ENCODE measurements at regions not wholly inside any gene's neighbourhood (a gene's known extent, or its start where the extent isn't known, plus 50 kb on each side); places are given as distances from the start of the nearest gene placed in this dataset.
A peak's percentile ranks its signal among the peaks of the same experiment; 100 is the strongest.
"Not testable (repeated sequence)": the region's sequence is repeated elsewhere in the genome, so short reads cannot be mapped to it uniquely, and the experiment has no call there.

DNA sequence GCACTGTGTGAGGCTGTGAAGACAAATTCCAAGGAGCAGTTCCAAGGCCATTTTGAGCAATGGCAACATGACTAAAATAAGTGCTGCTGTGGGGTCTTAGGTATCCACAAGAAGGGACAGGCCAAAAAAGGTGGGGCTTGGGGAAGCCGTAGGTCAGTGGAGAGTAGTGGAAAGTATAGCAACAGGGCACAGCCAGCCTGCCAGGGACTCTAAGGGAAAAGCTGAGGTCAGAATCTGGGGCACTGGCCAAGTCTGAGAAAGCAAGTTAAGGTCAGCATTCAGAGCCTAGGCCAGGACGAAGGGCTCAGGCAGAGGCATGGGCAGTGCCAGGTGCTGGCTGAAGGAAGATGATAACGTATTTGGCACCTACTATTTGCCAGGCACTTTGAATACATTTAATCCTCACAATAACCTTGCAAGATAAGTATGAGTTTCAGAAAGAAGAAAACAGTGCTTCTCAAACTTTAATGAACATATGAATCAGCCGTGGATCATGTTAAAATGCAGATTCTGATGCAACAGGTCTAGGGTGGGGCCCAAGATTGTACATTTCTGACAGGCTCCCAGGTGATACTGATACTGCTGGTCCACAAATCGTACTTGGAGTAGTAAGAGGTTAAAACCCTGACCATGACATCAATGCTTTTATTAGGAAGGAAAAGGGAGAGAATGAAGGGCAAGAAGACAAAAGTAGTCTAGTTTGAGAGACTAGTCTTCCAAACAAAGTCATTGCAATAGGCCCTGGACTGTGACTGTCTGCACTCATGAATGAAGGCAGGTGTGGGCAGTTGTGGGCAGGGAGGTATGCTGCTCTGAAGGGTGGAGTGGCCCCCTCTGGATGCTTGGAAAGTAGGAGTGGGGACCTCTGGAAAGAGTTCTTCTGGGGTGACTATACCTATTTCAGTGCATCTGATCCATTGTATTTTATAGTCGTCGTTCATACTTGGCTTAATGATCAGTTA is 106.3 kb upstream of the ANKRD28 start:
- DNase-seq = no peak

DNA sequence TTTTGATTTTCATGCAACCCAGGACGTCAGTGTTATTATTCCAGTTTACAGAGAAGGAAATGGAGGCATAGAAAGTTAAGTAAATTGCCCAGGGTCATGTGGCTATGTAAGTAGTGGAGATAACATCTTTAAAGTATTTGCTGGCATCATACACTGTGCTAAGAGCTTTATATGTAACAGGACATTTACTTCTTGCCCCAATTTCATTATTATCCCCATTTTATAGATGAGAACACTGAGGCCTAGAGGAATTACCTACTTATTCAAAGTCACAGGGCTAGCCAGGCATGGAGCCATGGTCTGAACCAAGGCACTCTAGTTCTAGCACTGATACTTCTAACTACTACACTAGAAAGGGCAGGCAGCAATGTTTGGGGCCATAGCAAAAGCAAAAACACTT is 107.3 kb upstream of the ANKRD28 start:
- DNase-seq = no peak

DNA sequence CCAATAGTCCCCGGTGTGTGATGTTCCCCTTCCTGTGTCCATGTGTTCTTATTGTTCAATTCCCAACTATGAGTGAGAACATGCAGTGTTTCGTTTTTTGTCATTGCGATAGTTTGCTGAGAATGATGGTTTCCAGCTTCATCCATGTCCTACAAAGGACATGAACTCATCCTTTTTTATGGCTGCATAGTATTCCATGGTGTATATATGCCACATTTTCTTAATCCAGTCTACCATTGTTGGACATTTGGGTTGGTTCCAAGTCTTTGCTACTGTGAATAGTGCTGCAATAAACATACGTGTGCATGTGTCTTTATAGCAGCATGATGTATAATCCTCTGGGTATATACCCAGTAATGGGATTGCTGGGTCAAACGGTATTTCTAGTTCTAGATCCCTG is 109.6 kb upstream of the ANKRD28 start:
- DNase-seq = not testable (repeated sequence)

DNA sequence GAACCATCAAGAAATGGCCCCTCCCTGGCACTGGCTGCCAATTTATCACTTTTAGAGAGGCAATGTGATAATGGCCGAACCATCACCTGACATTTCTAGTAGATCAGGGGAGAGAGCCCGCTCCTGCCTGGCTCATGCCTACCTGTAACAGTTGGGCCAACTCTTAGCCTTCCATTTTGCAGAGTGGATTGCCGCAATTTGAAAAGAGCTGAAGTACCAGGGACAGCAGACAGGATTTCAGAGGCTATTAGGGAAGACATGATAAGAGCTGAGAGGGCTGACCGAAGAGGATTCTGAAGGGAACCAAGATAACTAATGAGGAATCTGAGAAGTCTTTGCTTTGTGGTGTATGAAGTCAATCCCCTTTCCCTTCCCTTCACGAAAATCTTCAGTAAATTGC is 121.2 kb upstream of the ANKRD28 start:
- no peak for DNase-seq

DNA sequence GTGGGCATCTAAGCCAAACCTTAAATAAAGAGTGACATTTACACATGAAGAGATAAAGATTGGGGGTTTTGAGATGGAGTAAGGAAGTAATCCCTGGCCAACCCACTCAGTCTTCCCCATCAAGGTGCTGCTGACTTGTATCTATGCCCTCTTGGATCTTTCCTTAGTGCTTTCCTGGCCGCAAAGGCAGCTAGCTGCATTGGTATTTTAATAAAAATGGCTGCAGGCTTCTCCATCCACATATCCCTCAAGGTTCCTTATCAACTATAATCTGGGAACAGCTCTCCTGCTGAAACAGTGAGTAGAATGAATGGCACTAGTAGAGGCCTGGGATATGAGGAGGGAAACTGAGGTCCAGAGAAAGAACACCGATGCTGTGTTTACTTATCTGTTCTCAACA is 122.2 kb upstream of the ANKRD28 start:
- DNase-seq = no peak

DNA sequence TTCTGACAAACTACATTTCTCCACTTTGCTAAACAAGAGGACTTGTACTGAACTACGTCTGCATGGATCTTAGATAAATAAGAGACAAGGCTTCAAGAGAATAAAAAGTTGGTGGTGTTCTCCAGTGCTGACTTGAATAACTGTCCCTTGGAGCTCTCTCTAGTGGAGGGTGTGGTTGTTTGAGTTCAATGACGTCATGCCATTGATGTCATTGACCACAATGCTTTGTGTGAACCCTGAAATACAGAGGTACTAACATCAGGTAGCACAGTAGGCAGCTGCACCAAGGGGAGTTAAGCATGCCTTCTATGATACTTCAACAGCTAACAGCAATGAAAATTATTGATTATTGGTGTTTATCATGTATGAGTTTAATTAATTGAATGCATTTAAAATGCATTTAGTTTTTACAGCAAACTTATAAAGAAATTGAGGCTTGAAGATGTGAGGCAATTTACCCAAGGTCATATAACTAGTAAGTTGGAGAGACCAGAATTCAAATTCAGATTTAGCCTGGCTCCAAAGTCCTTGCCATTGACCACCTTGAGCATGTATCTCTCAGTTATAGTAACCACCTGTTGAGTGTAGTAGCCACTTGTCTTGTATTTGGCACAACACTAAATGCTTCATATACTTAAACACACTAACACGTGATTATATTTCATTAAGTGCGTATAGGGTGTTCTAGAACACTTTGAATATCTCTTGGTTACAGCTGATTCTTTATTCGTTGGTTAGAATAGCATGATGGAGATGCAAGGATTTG is 126.0 kb upstream of the ANKRD28 start:
- DNase-seq = peak; percentile 5

DNA sequence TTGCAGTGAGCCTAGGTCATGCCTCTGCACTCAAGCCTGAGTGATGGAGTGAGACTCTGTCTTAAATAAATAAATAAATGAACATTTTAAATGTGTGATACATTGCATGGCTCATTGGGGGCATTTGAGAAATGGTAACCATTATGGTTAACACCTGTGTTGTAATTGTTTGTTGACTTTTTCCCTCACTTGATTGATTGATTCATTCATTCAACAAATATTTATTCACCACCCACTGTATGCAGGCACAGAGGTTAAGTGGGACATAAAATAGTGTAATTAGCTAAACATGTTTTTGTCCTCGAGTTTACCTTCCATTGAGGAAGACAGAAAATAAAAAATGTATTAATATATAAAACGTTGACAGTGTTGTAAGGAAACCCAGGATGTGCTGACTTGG is 127.1 kb upstream of the ANKRD28 start:
- no peak for DNase-seq

DNA sequence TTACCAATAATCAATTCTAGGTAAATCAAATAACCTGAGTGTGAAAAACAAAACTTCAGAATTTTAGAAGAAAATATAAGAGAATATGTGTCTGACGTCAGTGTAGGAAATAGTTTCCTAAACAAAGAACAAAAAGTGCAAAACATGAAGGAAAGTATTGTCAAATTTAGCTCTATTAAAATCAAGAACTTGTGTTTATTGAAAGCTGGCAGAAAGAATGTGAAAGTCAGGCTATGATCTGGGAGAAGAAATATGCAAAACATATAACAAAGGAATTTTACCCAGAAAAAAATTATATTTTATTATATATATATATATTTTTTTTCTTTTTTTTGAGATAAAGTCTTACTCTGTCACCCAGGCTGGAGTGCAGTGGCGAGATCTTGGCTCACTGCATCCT is 129.1 kb upstream of the ANKRD28 start:
- no peak for DNase-seq

DNA sequence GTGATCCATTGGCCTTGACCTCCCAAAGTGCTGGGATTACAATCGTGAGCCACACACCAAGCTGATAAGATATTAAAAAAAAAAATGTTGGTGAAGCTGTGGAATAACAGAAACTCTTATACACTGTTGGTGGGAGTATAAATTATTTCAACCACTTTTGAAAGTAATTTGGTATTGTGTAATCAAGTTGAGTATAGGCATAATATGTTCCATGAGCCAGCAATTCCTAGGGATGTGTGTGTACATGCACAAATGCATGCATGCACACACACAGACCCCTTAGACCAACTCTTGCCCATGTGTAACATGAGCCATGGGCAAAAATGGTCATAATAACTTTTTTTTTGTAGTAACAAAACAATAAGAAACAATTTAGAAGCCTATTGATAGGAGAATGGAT is 130.2 kb upstream of the ANKRD28 start:
- DNase-seq = no peak

DNA sequence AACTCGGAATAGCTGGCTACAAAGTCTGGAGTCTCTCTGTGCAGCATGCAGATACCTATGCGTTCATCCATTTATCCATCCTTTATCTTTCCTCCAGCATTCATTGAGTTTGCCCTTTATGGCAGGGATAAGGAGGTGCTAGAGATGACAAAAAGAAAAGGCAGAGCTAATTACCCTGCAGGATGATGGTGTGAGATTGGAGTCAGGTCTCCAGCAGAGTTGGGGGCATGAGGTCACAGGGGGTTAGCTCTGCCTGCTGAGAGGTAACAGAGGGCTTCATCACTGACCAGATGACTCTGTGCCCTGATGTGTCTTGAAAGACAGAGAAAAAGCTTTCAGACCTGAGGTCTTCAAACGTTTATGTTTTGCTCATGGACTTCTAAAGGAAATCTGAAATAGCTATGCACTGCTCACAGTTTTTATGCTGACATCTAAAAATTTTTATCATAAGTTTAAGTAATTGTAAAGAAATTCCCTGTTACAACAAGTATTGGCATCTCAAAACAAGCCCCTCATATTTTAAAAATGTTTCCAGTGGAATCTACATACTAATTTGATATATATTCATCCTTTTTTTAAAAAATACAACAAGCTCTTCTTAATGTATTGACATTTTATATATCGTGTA is 132.3 kb upstream of the ANKRD28 start:
- no peak for DNase-seq

DNA sequence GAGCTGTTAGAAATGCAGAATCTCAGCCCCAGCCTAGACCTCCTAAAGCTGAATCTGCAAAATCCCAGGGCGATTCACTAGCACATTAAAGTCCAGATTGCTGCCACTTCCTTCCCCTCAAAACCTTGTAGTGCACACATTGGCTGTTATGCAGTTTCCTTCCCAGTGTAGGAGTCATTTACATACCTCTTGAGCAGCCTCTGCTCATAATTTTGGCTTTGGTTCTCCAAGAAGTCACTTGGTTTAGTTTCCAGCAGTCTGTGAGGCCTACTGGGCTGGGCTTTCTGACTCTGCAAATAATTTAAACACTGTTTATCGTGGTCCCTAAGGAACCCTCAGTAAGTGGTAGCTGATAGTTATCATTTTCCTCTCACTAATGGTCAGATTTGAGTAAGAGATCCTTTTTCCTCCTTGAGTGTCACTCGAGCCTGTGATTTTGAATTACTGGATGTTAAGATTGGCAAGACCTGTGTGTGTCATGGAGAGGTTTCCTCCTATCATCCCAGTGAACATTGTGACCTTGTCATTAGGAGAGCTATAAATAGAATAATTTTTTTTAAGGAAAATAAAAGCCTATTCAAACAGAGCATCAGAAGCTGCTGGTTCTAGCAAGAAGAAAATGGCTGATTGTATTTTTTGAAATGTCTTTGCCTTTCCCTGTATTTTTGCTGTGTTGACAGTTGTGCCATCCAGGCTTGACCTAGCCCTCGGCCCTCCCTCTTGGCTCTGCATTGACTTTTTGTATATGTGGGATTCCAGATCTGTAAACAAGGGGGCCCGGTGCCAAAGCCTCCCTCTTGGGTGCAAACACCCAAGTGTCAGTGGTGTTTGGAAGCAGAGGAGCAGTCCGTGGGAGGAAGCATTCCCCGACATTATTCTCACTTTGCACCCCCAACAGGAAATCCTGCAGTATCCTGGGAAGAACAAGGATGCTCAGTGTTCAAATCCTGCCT is 134.8 kb upstream of the ANKRD28 start:
- no peak for DNase-seq

DNA sequence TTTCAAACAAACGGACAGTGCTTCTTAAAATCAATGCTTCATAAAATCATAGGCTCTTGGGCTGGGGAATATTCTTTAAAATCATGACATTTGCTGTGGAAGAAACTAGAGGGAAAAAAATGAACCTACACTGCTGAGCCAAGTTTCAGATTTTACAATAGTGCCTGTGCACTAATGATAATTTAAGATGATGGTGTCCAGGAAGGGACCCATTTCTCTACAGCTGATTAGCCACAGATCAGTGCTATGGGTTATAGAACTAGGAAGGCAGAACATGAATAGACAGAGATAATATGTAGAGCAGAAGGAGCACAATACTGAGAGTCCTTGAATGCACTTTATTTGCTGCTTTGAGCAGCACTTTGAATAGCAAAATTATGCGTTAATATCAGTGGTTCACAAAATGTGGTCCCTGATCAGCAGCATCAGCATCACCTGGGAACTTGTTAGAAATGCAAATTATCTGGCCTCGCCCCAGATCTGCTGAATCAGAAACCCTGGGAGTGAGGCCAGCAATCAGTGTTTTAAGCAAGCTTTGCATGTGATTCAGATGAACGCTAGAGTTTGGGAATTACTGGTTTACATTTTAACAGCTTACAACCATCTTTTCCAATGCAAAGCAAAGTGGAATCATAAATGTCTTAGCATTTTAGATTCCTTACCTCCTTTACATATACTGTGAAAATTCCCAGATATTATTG is 135.8 kb upstream of the ANKRD28 start:
- no peak for DNase-seq

DNA sequence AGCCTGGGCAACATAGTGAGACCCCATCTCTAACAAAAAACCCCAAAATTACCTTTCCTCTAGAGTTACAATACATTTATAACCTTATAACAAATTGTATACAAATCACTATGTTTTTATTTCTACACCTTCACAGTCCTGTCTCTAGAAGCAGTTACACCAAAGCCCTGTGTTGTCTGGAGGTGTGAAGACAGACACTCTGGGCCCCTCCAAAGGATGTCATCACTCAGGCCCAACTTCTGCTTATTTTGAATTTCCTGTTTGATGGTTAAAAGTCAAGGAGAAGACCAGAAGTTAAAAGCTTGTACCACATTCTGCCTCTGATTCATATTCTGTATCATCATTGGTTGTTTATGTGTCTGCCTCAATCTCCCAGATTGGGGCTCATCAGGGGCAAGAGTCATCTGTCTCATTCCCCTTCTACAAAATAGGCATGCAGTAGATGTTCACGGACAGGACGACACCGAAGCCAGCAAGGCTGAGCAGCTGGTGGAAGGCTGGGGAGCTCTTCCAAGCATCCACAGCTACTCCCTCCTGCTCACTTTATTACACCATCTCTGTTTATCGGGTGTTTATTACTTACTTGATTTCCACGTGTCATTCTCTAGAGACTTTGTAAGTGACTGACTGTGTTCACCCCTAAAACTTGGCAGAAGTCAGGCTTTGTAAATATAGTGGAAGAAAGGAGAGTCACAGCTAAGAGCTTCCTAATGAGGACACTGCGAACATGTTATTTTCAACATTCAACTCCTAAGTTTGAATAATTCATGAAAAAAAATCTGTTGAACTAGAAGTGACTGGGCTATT is 136.8 kb upstream of the ANKRD28 start:
- DNase-seq = no peak

DNA sequence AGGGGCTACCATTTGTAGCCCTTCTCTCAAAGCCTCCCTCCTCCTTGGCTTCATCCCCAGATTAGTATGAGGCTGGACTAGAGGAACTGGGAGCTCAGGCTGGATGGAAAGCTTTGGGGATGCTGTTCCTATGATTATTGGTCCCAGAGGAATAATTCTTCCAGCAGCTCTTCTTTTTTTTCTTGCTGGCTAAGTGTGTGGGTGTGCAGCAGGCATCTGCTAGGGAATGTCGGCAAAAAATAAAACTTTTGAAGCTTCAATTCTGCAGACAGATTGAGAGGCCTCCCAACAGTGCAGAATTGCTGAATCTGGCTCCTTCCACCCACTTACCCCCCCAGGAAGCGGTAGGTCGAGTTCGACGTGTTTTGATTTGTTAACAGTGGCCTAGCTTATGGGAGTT is 138.5 kb upstream of the ANKRD28 start:
- no peak for DNase-seq

DNA sequence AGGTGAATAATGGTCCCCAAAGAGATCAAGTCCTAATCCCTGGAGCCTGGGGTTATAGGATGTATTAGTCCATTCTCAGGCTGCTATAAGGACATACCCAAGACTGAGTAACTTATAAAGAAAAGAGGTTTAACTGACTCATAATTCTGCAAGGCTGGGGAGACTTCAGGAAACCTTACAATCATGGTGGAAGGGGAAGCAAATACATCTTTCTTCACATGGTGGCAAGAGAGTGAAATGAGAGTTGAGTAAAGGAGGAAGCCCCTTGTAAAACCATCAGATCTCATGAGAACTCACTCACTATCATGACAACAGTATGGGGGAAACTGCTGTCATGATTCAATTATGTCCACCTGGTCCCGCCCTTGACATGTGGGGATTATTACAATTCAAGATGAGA is 142.9 kb upstream of the ANKRD28 start:
- no peak for DNase-seq

DNA sequence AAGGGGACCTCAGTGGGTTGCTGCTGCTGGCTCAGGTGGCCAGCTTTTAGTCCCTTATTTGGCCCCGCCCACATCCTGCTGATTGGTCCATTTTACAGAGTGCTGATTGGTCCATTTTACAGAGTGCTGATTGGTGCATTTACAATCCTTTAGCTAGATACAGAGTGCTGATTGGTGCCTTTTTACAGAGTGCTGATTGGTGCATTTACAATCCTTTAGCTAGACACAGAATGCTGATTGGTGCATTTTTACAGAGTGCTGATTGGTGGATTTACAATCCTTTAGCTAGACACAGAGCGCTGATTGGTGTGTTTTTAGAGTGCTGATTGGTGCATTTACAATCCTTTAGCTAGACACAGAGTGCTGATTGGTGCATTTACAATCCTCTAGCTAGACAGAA is 143.7 kb upstream of the ANKRD28 start:
- DNase-seq = not testable (repeated sequence)

DNA sequence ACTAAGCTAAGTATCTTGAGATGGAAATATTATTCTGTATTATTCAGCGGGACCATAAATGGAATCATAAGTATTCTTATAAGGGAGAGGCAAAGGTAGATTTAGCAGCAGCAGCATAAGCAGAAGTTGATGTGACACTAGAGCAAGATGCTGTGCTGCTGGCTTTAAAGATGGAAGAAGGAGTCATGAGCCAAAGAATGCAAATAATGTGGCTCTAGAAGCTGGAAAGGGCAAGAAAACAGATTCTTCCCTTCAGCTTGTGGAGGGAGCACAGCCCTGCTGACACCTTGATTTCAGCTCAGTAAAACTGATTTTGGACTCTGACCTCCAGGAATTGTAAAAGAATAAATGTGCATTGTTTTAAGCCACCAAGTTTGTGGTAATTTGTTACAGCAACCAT is 144.2 kb upstream of the ANKRD28 start:
- no peak for DNase-seq

DNA sequence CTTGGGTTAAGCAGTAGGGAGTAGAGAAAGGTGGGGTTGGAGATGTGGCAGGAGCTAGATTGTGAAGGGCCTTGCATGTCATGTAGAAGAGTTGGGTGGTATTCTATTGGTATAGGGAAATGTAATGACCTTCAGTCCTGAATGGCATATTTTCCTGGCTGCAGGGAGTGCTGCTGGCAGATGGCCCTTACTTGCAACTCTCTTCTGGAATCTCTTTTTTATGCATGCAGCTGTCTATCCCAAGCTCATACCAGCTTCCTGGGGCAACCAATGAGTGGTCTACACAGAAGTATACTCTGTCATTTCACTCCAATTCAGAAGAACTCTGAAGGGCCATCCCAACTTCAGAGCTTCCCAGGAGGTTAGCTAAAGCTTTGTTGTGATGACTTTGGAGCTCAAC is 144.7 kb upstream of the ANKRD28 start:
- no peak for DNase-seq

DNA sequence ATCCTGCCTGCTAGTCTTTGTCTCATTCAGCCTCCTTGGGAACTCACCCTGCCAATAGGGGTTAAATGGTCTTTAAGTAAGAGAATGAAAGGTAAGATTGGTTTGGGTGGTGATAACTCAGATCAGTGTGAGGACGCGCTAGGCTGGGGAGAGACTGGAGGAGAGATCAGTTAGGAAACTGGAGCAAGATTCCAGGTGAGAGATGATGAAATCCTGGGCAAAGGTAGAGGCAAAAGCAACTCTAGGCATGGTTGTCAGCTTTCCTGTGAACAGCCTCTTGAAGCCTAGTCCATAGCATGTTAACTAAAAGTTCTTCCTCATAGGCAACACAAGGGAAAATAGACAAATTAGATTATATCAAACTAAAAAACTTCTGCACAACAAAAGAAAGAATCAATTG is 145.2 kb upstream of the ANKRD28 start:
- no peak for DNase-seq

DNA sequence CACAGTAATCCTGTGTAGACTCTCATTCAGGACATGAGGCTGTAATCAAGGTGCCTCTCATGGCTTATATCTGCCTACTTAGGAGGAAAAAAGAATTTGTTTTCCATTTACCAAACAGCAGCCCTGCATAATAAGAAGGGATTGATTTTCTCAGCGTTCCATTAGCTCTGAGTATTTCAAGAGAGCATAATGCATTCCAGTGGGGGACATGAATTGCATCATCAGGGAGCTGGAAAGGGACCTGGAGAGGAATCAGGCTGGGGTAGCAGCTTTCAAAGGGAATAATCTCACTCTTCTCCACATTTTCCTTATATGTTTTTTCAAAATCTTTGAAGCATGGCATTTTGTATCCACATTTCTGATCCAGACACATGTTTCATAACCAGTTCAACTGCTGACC is 150.6 kb upstream of the ANKRD28 start:
- DNase-seq = no peak
